PC-3 (cell line): ENCODE measurements at regions not wholly inside any gene's neighbourhood (a gene's known extent, or its start where the extent isn't known, plus 50 kb on each side); places are given as distances from the start of the nearest gene placed in this dataset.
A peak's percentile ranks its signal among the peaks of the same experiment; 100 is the strongest.

ENCODE experiments used
- ATAC-seq: fragments of 200-7000 bp; cut with Tn5 transposase; 2 replicates; pipeline ENCODE4 v1.9.1; 2020; ENCODE audit warnings: mild to moderate bottlenecking, moderate library complexity
- BruUV-seq: library from RNA; stranded (reverse); fragments of 400-500 nt; replicated peaks from 2 replicates; lab custom pipeline; 2021; lab: Mats Ljungman, UMichigan
- CTCF ChIA-PET: fragments of 300-600 bp; sonication (Branson Sonifier 250); formaldehyde crosslinking; loops from one replicate; lab custom pipeline; 2022; ENCODE audit warnings: antibody characterized with exemption; lab: Charles Lee
- POLR2A ChIA-PET: fragments of 300-600 bp; sonication (Branson Sonifier 250); formaldehyde crosslinking; loops from one replicate; lab custom pipeline; 2022; ENCODE audit warnings: antibody characterized with exemption; ENCODE audit not compliant: unreplicated experiment; lab: Charles Lee
- DNase-seq: peaks from one replicate; pipeline ENCODE4 v3.0.0-alpha.2; 2015
- H2AFZ ChIP-seq: fragments of 300-600 bp; sonication (generic); 2 replicates; pipeline ENCODE4 v1.6.0; 2016; ENCODE audit warnings: antibody characterized with exemption, low read length
- H3F3A ChIP-seq: fragments of 300-600 bp; sonication (generic); one replicate; pipeline ENCODE4 v1.6.0; 2017; ENCODE audit warnings: antibody characterized with exemption, low read length, control low read depth, mild to moderate bottlenecking; ENCODE audit not compliant: unreplicated experiment
- H3K27ac ChIP-seq: fragments of 300-600 bp; sonication (generic); 2 replicates; pipeline ENCODE4 v1.5.1; 2016; ENCODE audit warnings: mild to moderate bottlenecking, low read length
- H3K27me3 ChIP-seq: fragments of 300-600 bp; sonication (generic); 2 replicates; pipeline ENCODE4 v1.6.1; 2016; ENCODE audit warnings: low read length, mixed read lengths
- H3K36me3 ChIP-seq: fragments of 300-600 bp; sonication (generic); 2 replicates; pipeline ENCODE4 v1.6.1; 2016; ENCODE audit warnings: low read depth, mixed run types, low read length, mixed read lengths
- H3K4me1 ChIP-seq: fragments of 300-600 bp; sonication (generic); 2 replicates; pipeline ENCODE4 v1.5.1; 2016; ENCODE audit warnings: low read length; ENCODE audit not compliant: insufficient read depth
- H3K4me2 ChIP-seq: fragments of 300-600 bp; sonication (generic); 2 replicates; pipeline ENCODE4 v1.6.0; 2016; ENCODE audit warnings: low read length
- H3K4me3 ChIP-seq: fragments of 300-600 bp; sonication (generic); 2 replicates; pipeline ENCODE4 v1.5.1; 2016; ENCODE audit warnings: mild to moderate bottlenecking, low read length, mixed read lengths
- H3K79me2 ChIP-seq: fragments of 300-600 bp; sonication (generic); 2 replicates; pipeline ENCODE4 v1.6.1; 2017; ENCODE audit warnings: low read length, mixed read lengths
- H3K9ac ChIP-seq: fragments of 300-600 bp; sonication (generic); 2 replicates; pipeline ENCODE4 v1.6.0; 2016; ENCODE audit warnings: mild to moderate bottlenecking, low read length
- H3K9me2 ChIP-seq: fragments of 300-600 bp; sonication (generic); replicated peaks from 2 replicates; pipeline ENCODE4 v1.6.1; 2016; ENCODE audit warnings: mixed run types, low read length, mixed read lengths
- H3K9me3 ChIP-seq: fragments of 300-600 bp; sonication (generic); 2 replicates; pipeline ENCODE4 v1.6.1; 2016; ENCODE audit warnings: low read length, mixed read lengths
- H4K20me1 ChIP-seq: fragments of 300-600 bp; sonication (generic); 2 replicates; pipeline ENCODE4 v1.6.1; 2016; ENCODE audit warnings: low read length, mixed read lengths
- EZH2 ChIP-seq: fragments of 300-600 bp; sonication (generic); IDR thresholded peaks from one replicate; pipeline ENCODE4 v1.6.1; 2017; ENCODE audit warnings: antibody characterized with exemption, mild to moderate bottlenecking, low read length; ENCODE audit not compliant: unreplicated experiment
- EZH2phosphoT487 ChIP-seq: fragments of 300-600 bp; sonication (generic); IDR thresholded peaks from 2 replicates; pipeline ENCODE4 v1.6.1; 2018; ENCODE audit warnings: mild to moderate bottlenecking, antibody characterized with exemption, low read length, borderline replicate concordance
- intact Hi-C: fragments of 100-400 bp; cut with micrococcal nuclease; formaldehyde crosslinking; loops from 2 replicates; pipeline ENCODE4 v1.9.0; 2023
- TF ChIP-seq, protein P1 (sequence below): fragments of 300-600 bp; sonication (generic); conservative IDR thresholded peaks from 2 replicates; pipeline ENCODE4 v1.5.1; 2017; ENCODE audit warnings: antibody characterized with exemption, low read depth, mild to moderate bottlenecking, low read length

DNA sequence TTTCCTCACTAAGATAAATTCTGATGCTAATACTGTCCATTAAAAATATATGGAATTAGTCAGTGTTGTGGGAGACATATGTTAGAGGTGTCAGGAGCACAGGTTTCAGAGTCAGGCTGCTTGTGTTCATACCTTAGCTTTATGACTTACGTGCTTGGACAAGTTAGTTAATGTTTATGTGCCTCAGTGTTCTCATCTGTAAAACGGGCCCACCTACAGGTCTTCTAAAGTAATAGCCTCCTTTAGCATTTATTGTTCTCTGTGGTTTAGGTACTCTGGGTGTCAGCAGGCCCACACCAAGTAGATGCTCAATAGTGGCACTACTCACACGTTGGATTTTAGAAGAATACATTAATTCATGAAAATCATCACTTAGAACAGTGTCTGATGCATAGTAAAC lies 308.7 kb upstream of the ZC3H12C start:
- intact Hi-C loops, result no loop called here
- no peaks in the 10 kb centered on the region for H4K20me1 ChIP-seq

DNA sequence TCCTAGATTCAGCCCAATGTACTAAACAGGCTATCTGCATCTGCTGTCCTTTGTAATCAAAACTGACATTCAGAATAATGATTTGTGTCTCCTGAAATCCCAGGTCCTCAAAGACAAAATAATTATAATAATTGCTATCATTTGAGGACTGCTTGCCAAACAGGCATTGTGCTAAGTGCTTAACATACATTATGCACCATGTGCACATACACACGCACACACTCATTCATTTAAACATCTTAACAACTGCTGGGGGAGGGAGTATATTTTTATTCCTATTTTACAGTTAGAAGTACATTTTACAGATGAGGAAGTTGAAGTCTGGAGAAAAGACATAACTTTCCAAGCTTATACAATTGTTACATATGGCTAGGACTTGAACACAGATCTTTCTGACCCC lies 308.0 kb upstream of the ZC3H12C start:
- no peaks in the 10 kb centered on the region for H3K9me2 ChIP-seq
- no peaks in the 10 kb centered on the region for H3F3A ChIP-seq
- H3K79me2 ChIP-seq, result no peaks in the 10 kb centered on the region
- H3K9ac ChIP-seq, result no peak overlapping the region
- H3K4me2 ChIP-seq, result no peak overlapping the region
- no peaks in the 10 kb centered on the region for H3K9me3 ChIP-seq
- H2AFZ ChIP-seq, result no peak overlapping the region
- no peak overlapping the region for H3K4me3 ChIP-seq
- no peaks in the 10 kb centered on the region for H4K20me1 ChIP-seq
- ATAC-seq (no peak), DNase-seq (no peak)
- H3K27ac ChIP-seq, result no peak overlapping the region
- CTCF ChIA-PET, result no interaction called here
- intact Hi-C loops, result no loop called here
- peaks cover 6% of the 10 kb centered on the region; the same call in 1 of the 2 replicates for H3K4me1 ChIP-seq
- no TSS peak for BruUV-seq
- POLR2A ChIA-PET, result no interaction called here
- H3K36me3 ChIP-seq, result no peaks in the 10 kb centered on the region
- H3K27me3 ChIP-seq, result peaks cover 94% of the 10 kb centered on the region
- TF ChIP-seq EZH2 (no peak), EZH2phosphoT487 (no peak)
- TF ChIP-seq, protein P1, sequence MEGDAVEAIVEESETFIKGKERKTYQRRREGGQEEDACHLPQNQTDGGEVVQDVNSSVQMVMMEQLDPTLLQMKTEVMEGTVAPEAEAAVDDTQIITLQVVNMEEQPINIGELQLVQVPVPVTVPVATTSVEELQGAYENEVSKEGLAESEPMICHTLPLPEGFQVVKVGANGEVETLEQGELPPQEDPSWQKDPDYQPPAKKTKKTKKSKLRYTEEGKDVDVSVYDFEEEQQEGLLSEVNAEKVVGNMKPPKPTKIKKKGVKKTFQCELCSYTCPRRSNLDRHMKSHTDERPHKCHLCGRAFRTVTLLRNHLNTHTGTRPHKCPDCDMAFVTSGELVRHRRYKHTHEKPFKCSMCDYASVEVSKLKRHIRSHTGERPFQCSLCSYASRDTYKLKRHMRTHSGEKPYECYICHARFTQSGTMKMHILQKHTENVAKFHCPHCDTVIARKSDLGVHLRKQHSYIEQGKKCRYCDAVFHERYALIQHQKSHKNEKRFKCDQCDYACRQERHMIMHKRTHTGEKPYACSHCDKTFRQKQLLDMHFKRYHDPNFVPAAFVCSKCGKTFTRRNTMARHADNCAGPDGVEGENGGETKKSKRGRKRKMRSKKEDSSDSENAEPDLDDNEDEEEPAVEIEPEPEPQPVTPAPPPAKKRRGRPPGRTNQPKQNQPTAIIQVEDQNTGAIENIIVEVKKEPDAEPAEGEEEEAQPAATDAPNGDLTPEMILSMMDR, result no peak

More for the DNA sequence above, 308.7 kb upstream of the ZC3H12C start:
- DNase-seq (no peak), ATAC-seq (no peak)
- H3K79me2 ChIP-seq, result no peaks in the 10 kb centered on the region
- peaks cover 6% of the 10 kb centered on the region; the same call in 1 of the 2 replicates for H3K4me1 ChIP-seq
- POLR2A ChIA-PET, result no interaction called here
- no peak overlapping the region for H3K27ac ChIP-seq
- TF ChIP-seq EZH2phosphoT487, result no peak
- H3K9me2 ChIP-seq, result no peaks in the 10 kb centered on the region
- no peaks in the 10 kb centered on the region for H3F3A ChIP-seq
- H3K9me3 ChIP-seq, result no peaks in the 10 kb centered on the region
- no peak overlapping the region for H3K9ac ChIP-seq
- peaks cover 94% of the 10 kb centered on the region for H3K27me3 ChIP-seq
- CTCF ChIA-PET, result no interaction called here
- H3K4me2 ChIP-seq, result no peak overlapping the region
- H2AFZ ChIP-seq, result no peak overlapping the region
- no peak overlapping the region for H3K4me3 ChIP-seq
- H3K36me3 ChIP-seq, result no peaks in the 10 kb centered on the region
- BruUV-seq, result no TSS peak

DNA sequence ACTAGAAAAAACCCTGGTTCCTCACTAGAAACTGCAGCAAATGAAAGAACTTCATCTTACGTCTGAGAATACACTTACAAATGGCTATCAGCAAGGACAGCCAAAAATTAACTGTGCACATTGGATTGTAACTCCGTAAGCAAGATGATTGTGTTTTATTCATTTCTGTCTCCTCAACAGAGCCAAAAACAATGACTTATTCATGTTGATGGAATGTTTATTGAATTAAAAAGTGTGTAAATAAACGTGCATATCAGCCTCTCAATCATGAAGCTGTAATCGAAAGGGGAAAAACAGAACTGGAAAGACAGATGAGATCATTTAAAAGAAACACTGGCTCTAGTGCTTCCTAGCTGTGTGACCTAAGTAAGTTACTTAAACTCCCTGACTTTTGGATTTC lies 307.5 kb upstream of the ZC3H12C start:
- Histone ChIP-seq H3K4me2 (peak overlapping the region; percentile 11), H3K9me3 (no peaks in the 10 kb centered on the region), H3K4me3 (no peak overlapping the region), H3K27me3 (peaks cover 93% of the 10 kb centered on the region), H3K9ac (no peak overlapping the region), H4K20me1 (no peaks in the 10 kb centered on the region), H3F3A (no peaks in the 10 kb centered on the region), H3K36me3 (no peaks in the 10 kb centered on the region), H3K9me2 (no peaks in the 10 kb centered on the region), H3K79me2 (no peaks in the 10 kb centered on the region), H2AFZ (no peak overlapping the region), H3K4me1 (peaks cover 6% of the 10 kb centered on the region; the same call in 1 of the 2 replicates), H3K27ac (no peak overlapping the region)
- intact Hi-C loops, result no loop called here
- TF ChIP-seq, protein P1, result no peak
- TF ChIP-seq EZH2, result no peak
- no peak for TF ChIP-seq EZH2phosphoT487
- DNase-seq (peak; percentile 24), ATAC-seq (peak; percentile 31; the same call in 1 of the 2 replicates)
- ChIA-PET CTCF (no interaction called here), POLR2A (no interaction called here)
- no TSS peak for BruUV-seq
